ENCODE measurements at regions not wholly inside any gene's neighbourhood (a gene's known extent, or its start where the extent isn't known, plus 50 kb on each side); places are given as distances from the start of the nearest gene placed in this dataset.
"Not testable (repeated sequence)": the region's sequence is repeated elsewhere in the genome, so short reads cannot be mapped to it uniquely, and the experiment has no call there.

DNA sequence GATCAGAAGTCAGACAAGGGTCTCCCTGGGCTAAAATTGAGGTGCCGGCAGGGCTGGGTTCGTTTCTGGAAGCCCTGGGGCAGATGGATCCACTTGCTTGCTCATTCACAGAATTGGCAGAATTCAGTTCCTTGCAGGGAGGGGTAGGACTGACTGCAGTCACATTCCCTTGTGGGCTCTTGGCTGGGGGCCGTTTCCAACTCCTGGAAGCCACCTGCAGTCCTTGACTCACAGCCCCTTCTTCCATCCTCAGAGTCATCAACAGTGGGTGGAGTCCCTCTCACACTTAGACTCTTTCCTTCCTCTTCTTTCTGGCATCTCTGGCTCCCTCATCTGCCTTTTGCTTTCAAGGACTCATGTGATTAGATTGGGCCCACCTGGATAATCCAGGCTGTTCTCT, 54.6 kb upstream of the NANOS1 start:
- ATAC-seq (no peak), DNase-seq (ENCODE audit: low read depth, low spot score) (no peak)
- intact Hi-C loops (cut with micrococcal nuclease): no loop called here
- RAD21 ChIA-PET (ENCODE audit: low non-redundant PET in 1 of 2, low total read pairs in 2 of 2, uncharacterized antibody in 2 of 2, unreplicated experiment in 2 of 2): no interaction called here
- Histone ChIP-seq H3K4me2 (ENCODE audit: low read length) (no peak overlapping the region), H3K27ac (ENCODE audit: low read depth, low read length) (no peak overlapping the region), H3K9me3 (ENCODE audit: control insufficient read depth in 1 of 2, insufficient read depth in 1 of 2, low read depth in 1 of 2, low read length in 2 of 2) (peaks cover 7 to 10% of the 10 kb centered on the region in 2 experiments; a peak in 3 of 4 replicates), H3K27me3 (ENCODE audit: insufficient read depth, low read length) (no peaks in the 10 kb centered on the region), H2AFZ (ENCODE audit: low read depth, low read length, poor library complexity, severe bottlenecking) (no peak overlapping the region), H4K20me1 (ENCODE audit: insufficient read depth) (no peaks in the 10 kb centered on the region), H3K4me3 (replicated peaks in 1 of 2; ENCODE audit: low read depth in 1 of 2, low read length in 2 of 2) (no peak overlapping the region), H3K79me2 (ENCODE audit: insufficient read depth, low read length) (no peaks in the 10 kb centered on the region), H3K36me3 (ENCODE audit: control insufficient read depth in 1 of 2, insufficient read depth in 2 of 2, low read length in 2 of 2) (no peaks in the 10 kb centered on the region), H3K9ac (ENCODE audit: low read length) (no peak overlapping the region), H3K4me1 (ENCODE audit: control insufficient read depth in 1 of 2, insufficient read depth in 2 of 2, low read length in 2 of 2) (peaks cover 0 to 5% of the 10 kb centered on the region in 2 experiments; a peak in 2 of 4 replicates), H3K9me2 (ENCODE audit: insufficient read depth) (no peaks in the 10 kb centered on the region)
- BruUV-seq (replicated peaks): no TSS peak
- POLR2A ChIA-PET: no interaction called here
- TF ChIP-seq, protein P1, sequence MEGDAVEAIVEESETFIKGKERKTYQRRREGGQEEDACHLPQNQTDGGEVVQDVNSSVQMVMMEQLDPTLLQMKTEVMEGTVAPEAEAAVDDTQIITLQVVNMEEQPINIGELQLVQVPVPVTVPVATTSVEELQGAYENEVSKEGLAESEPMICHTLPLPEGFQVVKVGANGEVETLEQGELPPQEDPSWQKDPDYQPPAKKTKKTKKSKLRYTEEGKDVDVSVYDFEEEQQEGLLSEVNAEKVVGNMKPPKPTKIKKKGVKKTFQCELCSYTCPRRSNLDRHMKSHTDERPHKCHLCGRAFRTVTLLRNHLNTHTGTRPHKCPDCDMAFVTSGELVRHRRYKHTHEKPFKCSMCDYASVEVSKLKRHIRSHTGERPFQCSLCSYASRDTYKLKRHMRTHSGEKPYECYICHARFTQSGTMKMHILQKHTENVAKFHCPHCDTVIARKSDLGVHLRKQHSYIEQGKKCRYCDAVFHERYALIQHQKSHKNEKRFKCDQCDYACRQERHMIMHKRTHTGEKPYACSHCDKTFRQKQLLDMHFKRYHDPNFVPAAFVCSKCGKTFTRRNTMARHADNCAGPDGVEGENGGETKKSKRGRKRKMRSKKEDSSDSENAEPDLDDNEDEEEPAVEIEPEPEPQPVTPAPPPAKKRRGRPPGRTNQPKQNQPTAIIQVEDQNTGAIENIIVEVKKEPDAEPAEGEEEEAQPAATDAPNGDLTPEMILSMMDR (IDR thresholded peaks at IDR 0.05 in 2 of 3, conservative IDR thresholded peaks at IDR 0.05 in 1 of 3; ENCODE audit: borderline replicate concordance in 1 of 3, insufficient read depth in 1 of 3, low read depth in 2 of 3, low read length in 2 of 3): no peak
- TF ChIP-seq ELF1 (IDR thresholded peaks at IDR 0.05; ENCODE audit: borderline replicate concordance, low read depth) (no peak), ZBTB33 (IDR thresholded peaks at IDR 0.05; ENCODE audit: extremely low read depth, insufficient replicate concordance, low read length) (no peak), POLR2AphosphoS5 (IDR thresholded peaks at IDR 0.05; ENCODE audit: low read depth, low read length) (no peak), SP1 (IDR thresholded peaks at IDR 0.05; ENCODE audit: low read depth) (no peak), TCF7L2 (IDR thresholded peaks at IDR 0.05; ENCODE audit: borderline replicate concordance, extremely low read depth, insufficient read depth, insufficient read length) (no peak), SRF (IDR thresholded peaks at IDR 0.05; ENCODE audit: low read depth) (no peak), CBX3 (IDR thresholded peaks at IDR 0.05; ENCODE audit: low read depth) (no peak), CEBPB (IDR thresholded peaks at IDR 0.05; ENCODE audit: low read depth) (no peak), RAD21 (IDR thresholded peaks at IDR 0.05; ENCODE audit: low read depth) (no peak), POLR2A (IDR thresholded peaks at IDR 0.05; ENCODE audit: borderline replicate concordance, extremely low read depth, insufficient read depth, insufficient read length) (no peak)
- CTCF ChIA-PET: no interaction called here

GRCh38 chr10:118976219-118976618, 53.3 kb upstream of the NANOS1 start:
- DNase-seq (ENCODE audit: low read depth, low spot score); RAD21 ChIA-PET (ENCODE audit: low non-redundant PET in 1 of 2, low total read pairs in 2 of 2, uncharacterized antibody in 2 of 2, unreplicated experiment in 2 of 2); H3K9ac ChIP-seq (ENCODE audit: low read length); ATAC-seq; H3K4me1 ChIP-seq (ENCODE audit: control insufficient read depth in 1 of 2, insufficient read depth in 2 of 2, low read length in 2 of 2); POLR2A ChIA-PET; H3K27ac ChIP-seq (ENCODE audit: low read depth, low read length); H2AFZ ChIP-seq (ENCODE audit: low read depth, low read length, poor library complexity, severe bottlenecking); intact Hi-C loops (cut with micrococcal nuclease); H3K27me3 ChIP-seq (ENCODE audit: insufficient read depth, low read length); CTCF ChIA-PET; BruUV-seq (replicated peaks); H3K79me2 ChIP-seq (ENCODE audit: insufficient read depth, low read length); H3K4me3 ChIP-seq (replicated peaks in 1 of 2; ENCODE audit: low read depth in 1 of 2, low read length in 2 of 2); H3K4me2 ChIP-seq (ENCODE audit: low read length); H4K20me1 ChIP-seq (ENCODE audit: insufficient read depth); H3K9me2 ChIP-seq (ENCODE audit: insufficient read depth); H3K36me3 ChIP-seq (ENCODE audit: control insufficient read depth in 1 of 2, insufficient read depth in 2 of 2, low read length in 2 of 2): not testable (repeated sequence)
- H3K9me3 ChIP-seq (ENCODE audit: control insufficient read depth in 1 of 2, insufficient read depth in 1 of 2, low read depth in 1 of 2, low read length in 2 of 2): peaks cover 7 to 10% of the 10 kb centered on the region in 2 experiments; a peak in 3 of 4 replicates

Measured in HCT116 (cell line).